GM23338 (cell line): ENCODE measurements at regions not wholly inside any gene's neighbourhood (a gene's known extent, or its start where the extent isn't known, plus 50 kb on each side); places are given as distances from the start of the nearest gene placed in this dataset.

Source experiments
- ATAC-seq: fragments of 200-7000 bp; cut with Tn5 transposase; 3 replicates; pipeline ENCODE4 v1.9.1; 2020
- DNase-seq: peaks from one replicate; pipeline ENCODE4 v3.0.0-alpha.2; 2015; ENCODE audit warnings: low spot score
- H2AFZ ChIP-seq: fragments of 200-600 bp; sonication (generic); 2 replicates; pipeline ENCODE4 v1.8.0; 2016; ENCODE audit warnings: antibody characterized with exemption, mild to moderate bottlenecking, moderate library complexity
- H3F3A ChIP-seq: fragments of 200-600 bp; sonication (generic); replicated peaks from 2 replicates; pipeline ENCODE4 v1.8.0; 2017; ENCODE audit warnings: antibody characterized with exemption, mixed run types, low read depth
- H3K27ac ChIP-seq: fragments of 200-600 bp; sonication (generic); 2 replicates; pipeline ENCODE4 v1.6.1; 2016; ENCODE audit warnings: low read depth
- H3K27me3 ChIP-seq: fragments of 200-600 bp; sonication (generic); 2 replicates; pipeline ENCODE4 v1.8.0; 2016; ENCODE audit warnings: mild to moderate bottlenecking, mixed run types, moderate library complexity; ENCODE audit not compliant: insufficient read depth
- H3K36me3 ChIP-seq: fragments of 200-600 bp; sonication (generic); 2 replicates; pipeline ENCODE4 v1.8.0; 2016; ENCODE audit warnings: mild to moderate bottlenecking; ENCODE audit not compliant: insufficient read depth
- H3K4me1 ChIP-seq: fragments of 200-600 bp; sonication (generic); 2 replicates; pipeline ENCODE4 v1.8.0; 2016; ENCODE audit warnings: mild to moderate bottlenecking, moderate library complexity; ENCODE audit not compliant: insufficient read depth
- H3K4me2 ChIP-seq: fragments of 200-600 bp; sonication (generic); 2 replicates; pipeline ENCODE4 v1.7.1; 2017; ENCODE audit warnings: mixed run types
- H3K4me3 ChIP-seq: fragments of 200-600 bp; sonication (generic); 2 replicates; pipeline ENCODE4 v1.6.1; 2016; ENCODE audit warnings: mixed run types
- H3K79me2 ChIP-seq: fragments of 200-600 bp; sonication (generic); replicated peaks from 2 replicates; pipeline ENCODE4 v1.8.0; 2017; ENCODE audit warnings: mild to moderate bottlenecking; ENCODE audit not compliant: insufficient read depth
- H3K9me2 ChIP-seq: fragments of 200-600 bp; sonication (generic); 2 replicates; pipeline ENCODE4 v1.8.0; 2017; ENCODE audit not compliant: insufficient read depth
- H4K20me1 ChIP-seq: fragments of 200-600 bp; sonication (generic); replicated peaks from 2 replicates; pipeline ENCODE4 v1.8.0; 2017; ENCODE audit warnings: mild to moderate bottlenecking; ENCODE audit not compliant: insufficient read depth
- H3K27ac Mint-ChIP-seq: 2 replicates; pipeline ENCODE4 v1.8.0; 2020; ENCODE audit warnings: inconsistent platforms, mild to moderate bottlenecking, moderate library complexity, mixed read lengths
- H3K27me3 Mint-ChIP-seq: 3 replicates; pipeline ENCODE4 v1.8.0; 2022; ENCODE audit warnings: low read depth, mild to moderate bottlenecking, moderate library complexity, mixed read lengths, inconsistent platforms; ENCODE audit not compliant: insufficient read depth, poor library complexity
- H3K36me3 Mint-ChIP-seq: 3 replicates; pipeline ENCODE4 v1.8.0; 2021; ENCODE audit warnings: low read depth, mild to moderate bottlenecking, inconsistent platforms, moderate library complexity, mixed read lengths
- H3K4me1 Mint-ChIP-seq: 3 replicates; pipeline ENCODE4 v1.8.0; 2020; ENCODE audit warnings: mild to moderate bottlenecking, inconsistent platforms, mixed read lengths
- H3K4me3 Mint-ChIP-seq: 3 replicates; pipeline ENCODE4 v1.8.0; 2021; ENCODE audit warnings: moderate library complexity, mild to moderate bottlenecking, inconsistent platforms, mixed read lengths
- H3K9me3 Mint-ChIP-seq: 3 replicates; pipeline ENCODE4 v1.8.0; 2020; ENCODE audit warnings: moderate library complexity, mild to moderate bottlenecking, inconsistent platforms, mixed read lengths
- CREB1 ChIP-seq: fragments of 250-450 bp; sonication (Bioruptor Pico); IDR thresholded peaks from 2 replicates; pipeline ENCODE4 v1.5.0; 2020; ENCODE audit warnings: low read depth, mild to moderate bottlenecking, moderate library complexity
- CTCF ChIP-seq, 2 experiments: fragments of 200-600 bp in 1 of 2; sonication (generic) in 1 of 2; conservative IDR thresholded peaks; 2 replicates each; pipeline versions ENCODE4 v1.5.1 to v1.6.1; 2016 to 2017; ENCODE audit warnings: antibody characterized with exemption in 2 of 2, low read depth in 2 of 2, mild to moderate bottlenecking in 2 of 2, moderate library complexity in 1 of 2
- ETS1 ChIP-seq: IDR thresholded peaks from 2 replicates; pipeline ENCODE4 v1.6.1; 2016; ENCODE audit warnings: antibody characterized with exemption
- EZH2 ChIP-seq: fragments of 200-600 bp; sonication (generic); IDR thresholded peaks from one replicate; pipeline ENCODE4 v1.8.0; 2017; ENCODE audit warnings: antibody characterized with exemption, mild to moderate bottlenecking, low read depth; ENCODE audit not compliant: unreplicated experiment
- EZH2phosphoT487 ChIP-seq: fragments of 200-600 bp; sonication (generic); IDR thresholded peaks from one replicate; pipeline ENCODE4 v1.8.1; 2018; ENCODE audit warnings: antibody characterized with exemption; ENCODE audit not compliant: unreplicated experiment
- JUNB ChIP-seq: IDR thresholded peaks from one replicate; pipeline ENCODE4 v1.6.1; 2016; ENCODE audit warnings: antibody characterized with exemption; ENCODE audit not compliant: unreplicated experiment
- NANOG ChIP-seq: IDR thresholded peaks from 2 replicates; pipeline ENCODE4 v1.6.1; 2016; ENCODE audit warnings: antibody characterized with exemption, borderline replicate concordance
- POLR2AphosphoS5 ChIP-seq: IDR thresholded peaks from 2 replicates; pipeline ENCODE4 v1.6.1; 2016; ENCODE audit warnings: antibody characterized with exemption, low read depth
- REST ChIP-seq: IDR thresholded peaks from one replicate; pipeline ENCODE4 v1.6.1; 2018; ENCODE audit warnings: antibody characterized with exemption; ENCODE audit not compliant: unreplicated experiment
- STAT1 ChIP-seq: IDR thresholded peaks from one replicate; pipeline ENCODE4 v1.6.1; 2016; ENCODE audit warnings: antibody characterized with exemption; ENCODE audit not compliant: unreplicated experiment
- ZNF114 ChIP-seq: fragments of 250-450 bp; sonication (Bioruptor Pico); IDR thresholded peaks from 2 replicates; pipeline ENCODE4 v1.5.0; 2020; ENCODE audit warnings: mild to moderate bottlenecking, moderate library complexity
- ZNF331 ChIP-seq: fragments of 250-450 bp; sonication (Bioruptor Pico); IDR thresholded peaks from 2 replicates; pipeline ENCODE4 v1.5.0; 2020; ENCODE audit warnings: low read depth, mild to moderate bottlenecking, moderate library complexity
- ZNF462 ChIP-seq: fragments of 250-450 bp; sonication (Bioruptor Pico); IDR thresholded peaks from 2 replicates; pipeline ENCODE4 v1.5.0; 2020; ENCODE audit warnings: mild to moderate bottlenecking, moderate library complexity

- H3K9me2 ChIP-seq: no peaks in the 10 kb centered on the region
- DNase-seq (no peak), ATAC-seq (no peak)
- no peaks in the 10 kb centered on the region for H3K27me3 ChIP-seq
- peaks cover 10% of the 10 kb centered on the region; the same call in 1 of the 2 replicates for H3K4me1 ChIP-seq
- H3F3A ChIP-seq: peaks cover 8% of the 10 kb centered on the region
- no peak overlapping the region for H3K4me3 ChIP-seq
- H3K79me2 ChIP-seq: no peaks in the 10 kb centered on the region; the same call in none of the 2 replicates
- H4K20me1 ChIP-seq: no peaks in the 10 kb centered on the region
- no peak overlapping the region for H3K27ac ChIP-seq
- TF ChIP-seq ZNF462 (no peak), NANOG (no peak), ZNF114 (CRISPR knock-in tag) (no peak), REST (no peak), POLR2AphosphoS5 (no peak), CTCF (conservative IDR thresholded peaks at IDR 0.05; ENCODE audit: low read depth in 2 of 2) (no peak), EZH2 (no peak), CREB1 (CRISPR knock-in tag) (no peak), ZNF331 (CRISPR knock-in tag) (no peak), STAT1 (no peak), EZH2phosphoT487 (no peak), JUNB (no peak), ETS1 (no peak)
- Mint-ChIP-seq H3K36me3 (peaks cover 15% of the 10 kb centered on the region), H3K27me3 (peaks cover 46% of the 10 kb centered on the region), H3K27ac (no peak overlapping the region), H3K4me1 (peaks cover 28% of the 10 kb centered on the region), H3K4me3 (no peak overlapping the region), H3K9me3 (peaks cover 25% of the 10 kb centered on the region)
- no peak overlapping the region for H3K4me2 ChIP-seq
- no peaks in the 10 kb centered on the region for H3K36me3 ChIP-seq
- H2AFZ ChIP-seq: no peak overlapping the region
Measured at GRCh38 chr17:77354420-77354669, 213.6 kb downstream of the SEC14L1 start.
